ENCODE measurements at regions not wholly inside any gene's neighbourhood (a gene's known extent, or its start where the extent isn't known, plus 50 kb on each side); places are given as distances from the start of the nearest gene placed in this dataset.

DNA sequence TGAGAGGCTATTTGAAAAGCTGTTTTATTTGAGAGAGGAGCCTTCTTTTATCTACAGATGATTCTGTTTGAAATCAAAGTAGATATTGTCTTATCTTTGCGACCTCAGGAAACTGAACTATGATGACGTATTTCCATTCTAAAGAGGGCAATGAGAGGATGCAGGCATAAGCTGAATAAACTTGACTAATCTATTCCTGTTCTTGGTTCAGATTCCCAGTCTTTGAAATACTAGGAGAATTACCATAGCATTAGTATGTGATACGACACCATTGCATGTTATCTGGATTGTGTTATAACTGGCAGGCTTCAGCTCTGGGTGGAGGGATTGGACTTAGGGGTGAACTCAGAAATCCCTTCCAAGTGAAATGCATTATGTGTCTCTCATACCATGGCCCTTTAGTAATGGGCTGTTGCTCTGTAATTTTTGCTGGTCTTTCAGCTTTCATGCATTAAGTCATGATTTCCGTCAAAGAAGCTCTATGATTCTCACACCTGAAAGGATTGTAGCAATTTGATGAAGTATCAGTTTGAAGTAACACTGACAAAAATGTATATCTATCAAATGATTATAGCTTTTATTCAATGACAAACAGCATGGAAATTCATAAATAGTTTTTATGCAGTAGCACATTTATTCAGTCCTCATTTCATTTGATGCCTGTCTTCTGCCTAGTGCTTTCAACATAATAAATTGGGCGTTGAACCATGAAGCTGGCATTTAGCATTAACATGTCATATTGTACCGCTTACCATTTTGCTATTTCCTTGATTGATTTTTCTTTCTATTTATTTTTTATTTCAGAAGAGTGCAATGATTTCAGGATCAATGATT, 138.4 kb upstream of the SPACA1 start:
- DNase-seq (ENCODE audit: low read depth in 1 of 2, low spot score in 1 of 2), result no peak

DNA sequence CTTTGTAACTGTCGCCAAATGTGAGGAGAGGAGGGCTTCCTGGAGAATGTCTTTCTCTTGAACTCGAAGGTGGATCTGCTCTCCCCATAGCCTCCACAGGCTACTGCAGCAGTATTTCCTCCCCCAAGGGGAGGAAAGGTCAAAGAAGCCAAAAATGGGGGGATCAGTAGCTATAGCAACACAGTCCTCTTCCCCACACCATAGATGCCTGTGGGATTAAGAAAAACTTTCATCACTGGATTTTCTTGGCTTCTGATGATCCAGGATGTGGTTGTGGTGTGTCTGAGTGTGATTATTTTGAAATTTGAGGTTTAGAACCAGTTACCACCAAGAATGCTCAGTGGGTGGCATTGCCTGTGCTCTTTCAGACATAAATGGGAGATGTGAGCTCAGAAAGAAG, 140.1 kb upstream of the SPACA1 start:
- DNase-seq (ENCODE audit: low read depth in 1 of 2, low spot score in 1 of 2), result no peak

DNA sequence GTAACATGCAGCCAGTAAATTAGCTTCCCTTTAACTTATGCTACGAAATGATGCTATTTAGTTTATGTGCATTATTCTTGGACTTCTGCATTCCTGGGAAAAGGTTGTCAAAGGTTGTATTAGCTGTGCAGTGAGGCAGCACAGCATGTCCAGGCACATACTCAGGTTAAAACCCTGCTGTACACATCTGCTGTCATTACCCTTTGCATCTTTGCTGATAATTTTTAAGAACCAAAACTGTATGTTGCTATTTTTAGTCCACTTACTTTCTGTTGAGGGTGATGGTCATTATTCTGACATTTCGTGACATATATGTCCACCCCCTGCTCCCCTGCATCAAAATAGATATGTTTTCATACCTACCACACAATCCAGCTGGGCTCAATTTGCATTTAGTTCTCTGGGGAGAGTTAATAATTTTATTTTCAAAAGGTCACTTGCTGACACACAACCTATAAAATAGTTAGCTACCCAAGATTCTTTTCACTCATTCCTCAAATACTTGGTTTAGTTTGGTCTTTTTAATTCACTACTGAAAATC, 142.5 kb upstream of the SPACA1 start:
- DNase-seq (ENCODE audit: low read depth in 1 of 2, low spot score in 1 of 2), result no peak

DNA sequence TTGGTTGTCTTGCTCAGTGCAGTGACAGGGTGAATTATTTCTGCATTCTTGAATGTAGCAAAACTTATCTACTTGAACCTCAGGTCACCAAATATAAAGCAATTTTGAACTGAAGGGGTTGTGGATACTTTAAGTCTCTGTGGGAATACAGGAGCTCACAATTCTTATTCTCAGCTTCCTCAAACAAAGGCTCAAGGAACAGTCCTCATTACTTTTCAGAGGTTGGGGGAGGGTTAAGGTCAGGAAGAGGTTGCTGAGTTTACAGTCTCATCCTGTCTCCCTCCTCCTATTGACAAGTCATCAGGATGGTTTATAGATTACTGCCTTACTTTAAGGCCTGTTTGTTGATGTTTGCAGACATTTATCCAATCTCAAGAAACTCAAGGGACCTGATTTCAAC, 143.6 kb upstream of the SPACA1 start:
- no peak for DNase-seq (ENCODE audit: low read depth in 1 of 2, low spot score in 1 of 2)

DNA sequence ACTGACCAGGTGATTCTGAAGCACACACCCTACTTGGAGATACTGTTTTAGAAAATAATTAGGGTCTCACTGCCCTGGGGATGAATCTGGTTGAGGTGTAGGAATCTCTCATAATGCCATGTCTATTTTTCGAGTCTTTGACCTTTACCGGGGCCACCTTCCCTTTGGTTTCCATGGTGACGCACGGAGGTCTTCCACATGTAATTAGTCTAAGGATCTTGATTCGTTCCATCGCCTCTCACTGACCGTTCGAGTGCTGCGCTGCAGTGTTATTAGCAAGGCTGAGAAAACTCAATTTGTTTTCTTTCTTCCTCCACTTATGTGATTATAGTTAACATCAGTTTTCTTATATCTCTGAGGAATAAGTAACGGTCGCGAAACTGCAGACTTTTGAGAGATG, 144.3 kb upstream of the SPACA1 start:
- no peak for DNase-seq (ENCODE audit: low read depth in 1 of 2, low spot score in 1 of 2)

DNA sequence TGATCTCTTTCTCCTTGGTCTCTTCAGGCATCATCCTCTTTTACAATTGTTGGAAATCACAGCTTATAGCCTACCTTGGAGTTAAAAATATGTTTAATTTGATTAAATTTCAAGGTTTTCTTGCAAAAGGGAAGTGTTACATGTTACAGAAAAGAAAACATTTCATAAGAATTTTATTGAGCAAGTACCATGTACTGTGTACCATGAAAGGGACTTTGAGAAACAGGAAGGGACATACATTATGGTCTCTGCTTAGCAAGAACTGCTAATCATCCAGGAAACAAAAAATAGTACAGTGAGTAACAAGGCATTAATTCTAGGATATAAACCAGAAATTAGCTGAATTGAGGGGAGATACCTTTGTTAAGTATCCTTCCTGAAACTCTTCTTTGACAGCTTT, 145.3 kb upstream of the SPACA1 start:
- DNase-seq (ENCODE audit: low read depth in 1 of 2, low spot score in 1 of 2), result no peak

DNA sequence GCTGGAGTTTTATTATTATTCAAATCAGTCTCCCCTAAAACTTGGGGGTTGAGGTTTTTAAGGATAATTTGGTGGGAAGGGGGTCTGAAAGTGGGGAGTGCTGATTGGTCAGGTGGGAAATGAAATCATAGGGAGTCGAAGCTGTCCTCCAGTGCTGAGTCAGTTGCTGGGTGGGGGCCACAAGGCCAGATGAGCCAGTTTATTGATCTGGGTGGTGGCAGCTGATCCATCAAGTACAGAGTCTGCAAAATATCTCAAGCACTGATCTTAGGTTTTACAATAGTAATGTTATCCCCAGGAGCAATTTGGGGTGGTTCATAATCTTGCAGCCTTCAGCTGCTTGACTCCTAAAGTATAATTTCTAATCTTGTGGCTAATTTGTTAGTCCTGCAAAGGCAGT, 146.0 kb upstream of the SPACA1 start:
- no peak for DNase-seq (ENCODE audit: low read depth in 1 of 2, low spot score in 1 of 2)

DNA sequence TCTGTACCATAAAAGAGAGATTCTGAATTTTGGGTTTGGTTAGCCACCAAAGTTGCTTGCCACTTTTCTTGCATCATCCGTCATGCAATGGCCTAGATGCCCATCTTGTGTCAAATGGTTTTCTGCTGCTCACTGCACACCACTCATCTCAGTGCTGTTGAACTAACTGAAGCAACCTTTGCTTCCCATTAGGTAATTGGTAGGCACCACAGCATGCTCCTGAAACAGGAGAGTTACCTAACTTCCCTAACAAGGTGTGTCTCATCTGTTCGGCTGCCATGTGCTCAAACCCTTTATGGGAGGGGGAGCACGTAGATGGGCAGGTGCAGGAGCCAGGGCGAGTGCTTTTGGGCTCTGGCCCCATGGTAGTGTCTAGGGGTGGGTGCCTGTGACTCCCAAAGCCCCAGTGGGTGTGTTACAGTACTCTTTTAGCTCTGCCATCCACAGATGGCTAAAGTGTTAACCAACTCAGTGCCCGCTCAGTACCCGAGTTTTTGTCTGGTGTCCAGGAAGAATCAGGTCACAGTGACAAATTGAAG, 147.4 kb upstream of the SPACA1 start:
- DNase-seq (ENCODE audit: low read depth in 1 of 2, low spot score in 1 of 2), result no peak

DNA sequence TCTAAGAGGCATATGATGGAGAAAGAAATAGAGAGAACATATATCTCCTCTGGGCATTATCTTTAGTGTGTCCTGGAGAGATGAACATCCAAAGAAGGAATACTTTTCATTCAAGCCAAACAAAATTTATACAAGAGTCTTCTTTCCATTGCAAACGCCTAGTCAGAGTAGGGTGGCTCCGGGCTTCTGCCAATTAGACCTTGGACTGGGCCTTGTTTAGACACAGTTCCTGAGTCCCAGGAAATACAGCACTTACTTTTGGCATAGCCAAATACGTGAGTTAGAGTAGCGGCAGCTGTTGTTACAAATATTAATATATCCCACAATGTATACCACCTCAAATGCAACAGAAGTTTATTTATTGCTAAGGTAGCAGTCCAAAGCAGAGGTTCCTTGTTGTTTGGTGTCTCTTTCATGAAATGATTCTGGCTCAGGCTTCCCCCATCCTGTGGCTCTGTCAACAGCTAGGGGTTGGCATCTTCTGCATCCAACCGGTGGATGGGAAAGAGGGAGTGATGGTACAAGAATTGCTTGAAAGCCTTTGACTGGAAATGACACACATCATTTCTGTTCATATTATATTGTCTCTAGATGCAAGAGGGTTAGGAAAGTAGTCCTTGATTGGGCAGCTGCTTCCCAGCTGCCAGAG, 148.0 kb upstream of the SPACA1 start:
- no peak for DNase-seq (ENCODE audit: low read depth in 1 of 2, low spot score in 1 of 2)

DNA sequence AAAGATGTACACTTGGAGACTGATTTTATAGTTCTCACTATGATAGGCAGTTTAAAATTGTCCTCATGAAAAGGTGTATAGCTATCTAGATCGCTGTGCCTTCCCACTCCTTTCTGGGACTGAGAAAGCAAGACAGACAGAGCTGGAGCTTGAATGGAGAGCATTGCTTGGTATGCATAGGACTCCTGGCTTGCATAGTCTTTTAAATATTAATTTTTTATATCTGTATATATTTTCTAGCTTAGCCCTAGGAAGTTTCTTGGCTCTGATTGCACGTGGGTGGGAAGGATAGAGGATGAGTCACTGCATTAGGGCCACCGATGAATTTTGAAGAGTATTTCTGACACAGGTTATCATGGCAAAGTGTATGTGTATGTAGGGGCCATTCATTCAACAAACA, 150.0 kb upstream of the SPACA1 start:
- no peak for DNase-seq (ENCODE audit: low read depth in 1 of 2, low spot score in 1 of 2)

DNA sequence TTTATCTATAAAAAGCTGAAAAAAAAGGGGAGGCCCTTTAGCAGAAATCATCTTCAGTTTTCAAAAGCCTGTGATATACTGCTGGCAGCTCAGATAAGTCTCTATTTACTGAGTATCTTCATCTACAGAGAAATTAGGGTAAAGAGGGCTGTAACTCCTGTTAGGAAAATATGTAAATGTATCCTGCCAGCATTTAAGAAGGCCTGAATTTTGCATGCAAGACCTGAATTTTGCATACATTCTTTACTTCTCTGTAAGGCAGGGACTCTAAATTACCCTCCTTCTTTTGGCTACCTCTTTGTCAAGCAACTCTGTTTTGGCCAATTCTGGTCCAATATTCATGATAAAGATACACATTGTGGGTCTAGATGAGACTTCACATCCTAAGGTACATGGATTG, 150.6 kb upstream of the SPACA1 start:
- no peak for DNase-seq (ENCODE audit: low read depth in 1 of 2, low spot score in 1 of 2)

DNA sequence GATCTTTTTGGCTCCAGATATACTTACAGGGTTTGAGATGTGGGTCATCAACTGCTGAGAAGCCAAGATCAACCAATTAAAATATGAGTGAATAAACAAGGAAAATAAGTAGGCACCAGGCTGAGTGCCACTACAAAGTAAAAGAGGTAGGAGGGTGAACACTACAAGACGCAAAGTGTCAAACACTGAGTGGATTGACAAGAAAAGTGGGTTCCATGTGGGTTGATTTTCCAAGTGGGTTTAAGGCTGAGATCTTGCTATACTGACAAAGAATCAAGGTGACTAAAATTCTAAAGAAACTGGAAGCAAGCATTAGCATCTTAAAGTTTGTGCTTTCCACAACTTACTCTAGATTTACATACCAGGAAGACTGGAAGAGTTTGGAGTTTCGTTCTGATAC, 160.4 kb upstream of the SPACA1 start:
- DNase-seq (ENCODE audit: low read depth in 1 of 2, low spot score in 1 of 2), result no peak

DNA sequence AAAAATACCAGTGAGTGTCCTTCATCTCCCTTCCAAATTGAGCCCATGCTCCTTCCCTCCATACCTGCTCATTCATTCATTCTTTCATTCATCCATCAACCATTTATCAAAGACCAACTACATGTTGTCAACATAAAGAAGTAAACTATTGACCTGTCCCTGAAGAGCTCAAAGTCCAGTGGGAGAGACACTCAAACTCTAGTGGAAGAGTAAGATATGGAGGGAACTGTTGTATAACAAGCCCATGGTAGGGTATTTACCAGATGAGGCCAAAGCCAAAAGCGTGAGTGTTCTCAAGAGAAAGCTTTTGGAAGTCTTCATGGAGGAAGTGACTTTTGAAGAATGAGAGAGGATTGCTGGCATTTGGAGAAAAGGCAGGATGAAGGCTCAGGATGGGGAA, 163.4 kb upstream of the SPACA1 start:
- no peak for DNase-seq (ENCODE audit: low read depth in 1 of 2, low spot score in 1 of 2)

DNA sequence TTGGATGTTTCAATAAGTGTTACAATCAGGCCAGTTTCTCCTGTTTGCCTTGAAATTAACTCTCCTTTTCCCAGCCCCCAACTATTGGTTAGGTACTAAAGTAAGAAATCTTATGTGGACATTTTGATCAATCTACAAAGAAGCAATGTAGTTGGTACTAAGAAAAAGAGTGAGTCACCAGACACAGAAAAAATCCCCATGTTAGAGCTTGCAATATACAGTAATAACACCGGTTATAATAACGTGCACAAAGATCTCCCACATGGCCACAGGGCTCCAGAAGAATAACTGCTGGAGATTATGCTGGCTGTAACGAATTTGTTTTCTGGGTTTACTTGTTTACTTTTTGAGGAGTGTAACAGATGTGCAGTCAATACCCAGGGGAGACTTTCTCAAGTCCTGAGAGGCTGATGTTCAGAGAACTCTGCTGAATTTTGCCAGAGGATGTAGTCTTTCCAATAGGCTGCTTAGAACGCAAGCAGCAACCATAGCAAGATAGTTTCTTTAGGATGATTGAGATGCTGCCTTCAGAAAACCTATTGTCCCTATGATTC, 166.2 kb upstream of the SPACA1 start:
- DNase-seq (ENCODE audit: low read depth in 1 of 2, low spot score in 1 of 2), result no peak

DNA sequence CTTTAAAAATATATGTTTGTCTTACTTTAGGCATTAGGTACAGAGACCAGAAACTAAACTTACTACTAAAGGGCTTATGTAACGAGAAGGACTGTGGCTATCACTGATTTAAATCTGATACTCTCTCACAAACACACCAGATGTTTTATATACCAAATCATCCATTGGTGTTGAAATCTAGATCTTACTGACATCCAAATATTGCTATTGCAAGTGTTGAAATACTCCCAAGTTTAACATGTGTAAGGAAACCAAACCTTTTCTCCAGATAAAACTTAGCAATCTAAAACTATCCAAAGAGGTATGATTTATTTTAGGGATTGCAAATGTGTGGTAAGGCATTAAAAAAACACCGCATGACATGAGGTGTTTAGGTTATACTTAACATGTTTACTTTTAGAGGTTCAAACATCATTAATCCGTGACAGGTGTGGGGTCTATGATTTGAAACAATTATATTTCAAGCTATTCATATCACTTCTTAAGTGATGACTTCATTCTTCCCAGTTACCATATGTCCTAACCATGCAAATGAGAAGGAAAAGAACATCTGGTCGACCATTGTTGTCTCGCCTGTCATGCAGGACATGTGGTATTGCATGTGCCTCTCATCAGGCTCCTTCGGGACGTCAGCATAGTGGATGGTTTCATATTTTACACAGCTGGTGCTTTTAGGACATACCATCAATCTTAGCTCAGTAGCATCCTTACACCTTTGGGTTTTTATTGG, 168.3 kb upstream of the SPACA1 start:
- DNase-seq (ENCODE audit: low read depth in 1 of 2, low spot score in 1 of 2), result no peak

DNA sequence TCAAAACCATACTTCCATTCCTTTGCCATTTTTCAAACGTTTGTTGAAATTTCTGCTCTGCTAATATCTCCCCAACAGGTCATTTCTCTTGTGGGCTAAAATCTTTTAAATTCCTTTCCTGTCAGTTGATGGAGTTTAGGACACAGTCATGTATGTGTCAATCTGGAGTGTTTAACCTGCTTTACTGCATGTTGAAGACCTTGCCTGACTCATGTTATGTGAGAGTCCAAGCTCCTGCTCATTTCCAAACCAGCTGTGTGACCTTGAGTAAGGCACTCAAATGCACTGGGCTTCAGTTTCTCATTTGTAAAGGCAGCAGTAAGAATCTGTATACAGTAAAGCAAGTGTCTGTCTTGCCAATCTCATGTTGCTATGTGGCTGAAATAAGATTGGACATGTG, 171.9 kb upstream of the SPACA1 start:
- no peak for DNase-seq (ENCODE audit: low read depth in 1 of 2, low spot score in 1 of 2)

DNA sequence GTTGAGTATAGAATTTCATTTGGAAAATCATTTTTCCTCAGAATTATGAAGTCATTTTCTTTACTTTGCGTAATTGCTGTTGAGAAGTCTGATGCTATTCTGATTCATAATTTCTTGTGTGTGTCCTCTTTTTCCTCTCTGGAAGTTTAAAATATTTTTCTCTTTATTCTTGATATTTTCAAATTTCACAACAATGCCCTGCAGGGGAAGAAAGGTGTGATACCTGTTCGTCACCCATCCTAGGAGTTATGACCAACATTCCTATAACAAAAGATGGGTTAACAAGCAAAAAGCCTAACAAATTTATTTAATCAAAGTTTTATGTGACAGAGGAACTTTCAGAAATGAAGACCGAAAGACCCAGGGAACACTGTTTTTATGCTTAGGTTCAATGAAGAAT, 171.5 kb upstream of the AKIRIN2 start:
- no peak for DNase-seq (ENCODE audit: low read depth in 1 of 2, low spot score in 1 of 2)

DNA sequence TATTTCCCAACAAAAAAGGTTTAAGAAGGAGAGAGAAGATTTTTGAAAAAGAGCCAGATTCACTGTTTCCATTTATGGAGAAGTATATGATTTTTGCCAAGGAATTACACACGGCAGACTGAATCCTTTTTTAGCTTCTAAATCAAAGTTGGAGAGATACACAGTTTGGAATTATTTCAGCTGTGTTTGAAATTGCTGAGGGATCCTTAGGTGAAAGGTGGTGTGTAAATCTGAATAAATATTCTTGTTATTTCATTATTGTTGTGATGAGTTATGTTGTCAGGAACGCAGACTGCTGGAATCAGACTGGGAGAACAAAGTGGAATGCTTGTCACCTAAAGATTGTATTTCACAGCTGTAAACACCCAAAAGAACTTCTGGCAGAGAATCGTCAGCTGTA, 168.5 kb upstream of the AKIRIN2 start:
- no peak for DNase-seq (ENCODE audit: low read depth in 1 of 2, low spot score in 1 of 2)

DNA sequence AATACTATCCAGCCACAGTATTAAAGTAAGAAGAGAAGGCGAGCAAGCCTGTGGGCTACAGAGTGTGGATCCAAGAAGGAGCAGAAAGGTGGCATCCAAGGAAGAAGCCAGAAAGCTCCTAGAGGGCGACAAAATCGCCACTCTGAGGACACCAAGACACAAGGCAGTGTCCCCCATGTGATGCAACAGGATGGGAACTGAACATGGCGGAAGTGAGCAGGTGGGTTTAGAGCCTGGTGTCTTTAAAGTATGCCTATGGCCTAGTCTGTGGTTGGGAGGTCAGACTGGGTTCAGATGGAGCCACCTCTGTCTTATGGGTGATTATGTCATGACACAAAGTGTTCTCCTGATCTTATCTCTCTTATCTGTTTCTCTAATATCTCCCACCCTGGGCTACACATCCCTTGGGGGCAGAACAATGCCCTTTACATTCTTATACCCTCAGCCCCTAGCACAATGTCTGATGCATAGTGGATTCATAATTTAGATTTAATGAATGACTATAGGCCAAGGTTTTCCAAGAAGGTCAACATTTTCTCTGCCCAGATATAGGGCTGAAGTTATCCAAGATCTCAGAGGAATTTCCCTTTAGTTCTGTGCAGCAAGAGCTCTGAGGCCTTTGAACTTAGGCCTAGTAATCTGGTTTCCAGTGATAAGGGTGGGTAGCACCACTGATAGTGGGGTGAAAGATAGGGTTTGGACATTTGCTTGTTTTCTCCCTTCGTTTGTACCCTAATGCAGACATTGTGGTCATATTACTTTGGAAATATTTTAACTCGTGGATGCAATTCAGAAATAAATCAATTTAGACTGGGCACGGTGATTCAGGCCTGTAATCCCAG, 167.3 kb upstream of the AKIRIN2 start:
- no peak for DNase-seq (ENCODE audit: low read depth in 1 of 2, low spot score in 1 of 2)

DNA sequence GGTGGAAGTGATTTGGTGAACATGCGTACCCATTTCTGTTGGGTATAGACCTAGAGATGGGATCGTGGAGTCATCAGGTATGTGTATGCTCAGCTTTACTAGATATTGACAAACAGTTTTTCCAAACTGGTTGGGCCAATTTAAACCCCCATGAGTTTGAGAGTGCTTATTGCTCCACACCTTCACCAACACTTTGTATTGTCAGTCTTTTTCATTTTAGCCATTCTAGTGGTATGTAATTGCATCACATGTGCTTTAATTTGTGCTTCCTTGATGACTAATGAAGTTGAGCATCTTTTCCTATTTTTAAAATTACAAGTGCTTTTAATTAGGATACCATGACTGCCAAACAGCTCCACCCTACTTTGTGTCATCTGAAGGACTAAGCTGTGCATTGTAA, 158.9 kb upstream of the AKIRIN2 start:
- DNase-seq (ENCODE audit: low read depth in 1 of 2, low spot score in 1 of 2), result no peak

DNA sequence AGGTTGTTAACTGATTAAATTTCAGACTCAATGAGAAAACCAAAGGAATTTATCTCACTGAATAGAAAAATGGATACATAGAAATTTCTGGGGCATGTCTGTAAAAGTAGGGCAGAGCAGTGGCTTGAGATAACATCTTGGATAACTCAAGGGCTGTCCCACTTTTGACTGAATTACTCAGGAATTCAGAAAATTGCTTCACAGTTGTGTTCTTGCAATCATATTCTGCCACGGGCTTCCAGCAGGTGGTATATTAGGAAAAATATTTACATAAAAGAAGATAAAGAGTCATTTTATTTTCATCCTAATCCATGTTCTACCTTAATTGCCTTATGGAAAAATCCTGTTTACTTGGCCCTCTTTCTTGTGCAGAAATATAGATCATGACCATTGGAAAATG, 156.4 kb upstream of the AKIRIN2 start:
- DNase-seq (ENCODE audit: low read depth in 1 of 2, low spot score in 1 of 2), result no peak

All from stimulated activated CD4-positive, alpha-beta T cell treated with anti-CD3 and anti-CD28 coated beads, Interleukin-15, amount 100 ng/mL, for 1 hour (primary cell).